SK-N-SH (cell line): ENCODE measurements at regions not wholly inside any gene's neighbourhood (a gene's known extent, or its start where the extent isn't known, plus 50 kb on each side); places are given as distances from the start of the nearest gene placed in this dataset.

Experiments used
- CTCF ChIA-PET: fragments of 300-600, 350-600 bp; formaldehyde crosslinking; extraction: SDS; loops from one replicate; lab custom pipeline; 2021; lab: Yijun Ruan, JAX
- POLR2A ChIA-PET: fragments of 350-600 bp; sonication (Branson Sonifier 250); formaldehyde crosslinking; extraction: SDS; loops from one replicate; lab custom pipeline; 2020; ENCODE audit warnings: antibody characterized with exemption, inconsistent platforms; lab: Yijun Ruan, JAX
- DNase-seq: peaks from one replicate; pipeline ENCODE4 v3.0.0; 2012
- H2AFZ ChIP-seq: fragments of 200-600 bp; sonication (generic); 2 replicates; pipeline ENCODE4 v1.8.1; 2016; ENCODE audit warnings: antibody characterized with exemption, mild to moderate bottlenecking, low read depth
- H3F3A ChIP-seq: fragments of 200-600 bp; sonication (generic); replicated peaks from 2 replicates; pipeline ENCODE3; 2016; ENCODE audit warnings: antibody characterized with exemption, mild to moderate bottlenecking; ENCODE audit not compliant: insufficient read depth
- H3K27ac ChIP-seq, 2 experiments: fragments of 200-500 bp in 1 of 2; fragments of 200-600 bp in 1 of 2; sonication (Bioruptor generic) in 1 of 2; sonication (generic), shearing (Covaris generic) in 1 of 2; 2 replicates each; pipeline versions ENCODE4 v1.5.1 to v1.6.1; 2014 to 2016; ENCODE audit warnings: low read depth in 2 of 2, inconsistent platforms in 1 of 2, low read length in 1 of 2, mild to moderate bottlenecking in 1 of 2, mixed read lengths in 1 of 2
- H3K27me3 ChIP-seq: fragments of 200-600 bp; sonication (generic), shearing (Covaris generic); 2 replicates; pipeline ENCODE4 v1.6.1; 2016; ENCODE audit warnings: mixed run types; ENCODE audit not compliant: insufficient read depth
- H3K36me3 ChIP-seq, 2 experiments: fragments of 200-500 bp in 1 of 2; fragments of 200-600 bp in 1 of 2; sonication (Bioruptor generic) in 1 of 2; sonication (generic) in 1 of 2; replicated peaks in 1 of 2; 2 replicates each; pipeline versions ENCODE3 to v1.5.1; 2014 to 2016; ENCODE audit warnings: low read length in 1 of 2, mild to moderate bottlenecking in 1 of 2; ENCODE audit not compliant: insufficient read depth in 2 of 2, control insufficient read depth in 1 of 2
- H3K4me1 ChIP-seq, 2 experiments: fragments of 200-500 bp in 1 of 2; fragments of 200-600 bp in 1 of 2; sonication (Bioruptor generic) in 1 of 2; sonication (generic), shearing (Covaris generic) in 1 of 2; 2 replicates each; pipeline versions ENCODE4 v1.5.1 to v1.6.1; 2014 to 2016; ENCODE audit warnings: low read depth in 1 of 2, low read length in 1 of 2, mixed run types in 1 of 2; ENCODE audit not compliant: insufficient read depth in 2 of 2, control insufficient read depth in 1 of 2
- H3K4me2 ChIP-seq: fragments of 200-600 bp; sonication (generic), shearing (Covaris generic); 2 replicates; pipeline ENCODE4 v1.6.1; 2017; ENCODE audit warnings: mixed run types
- H3K4me3 ChIP-seq, 2 experiments: fragments of 200-500 bp in 1 of 2; fragments of 200-600 bp in 1 of 2; sonication (Bioruptor generic) in 1 of 2; sonication (generic), shearing (Covaris generic) in 1 of 2; 2 replicates each; pipeline versions ENCODE4 v1.5.1 to v1.8.1; 2014 to 2016; ENCODE audit warnings: low read depth in 2 of 2, inconsistent platforms in 1 of 2, low read length in 1 of 2, mild to moderate bottlenecking in 1 of 2, mixed read lengths in 1 of 2, moderate library complexity in 1 of 2
- H3K79me2 ChIP-seq: fragments of 200-600 bp; sonication (generic); 2 replicates; pipeline ENCODE4 v1.8.1; 2017; ENCODE audit warnings: mild to moderate bottlenecking; ENCODE audit not compliant: insufficient read depth
- H3K9ac ChIP-seq: fragments of 200-600 bp; sonication (generic); 2 replicates; pipeline ENCODE4 v1.6.1; 2017; ENCODE audit warnings: mixed run types
- H3K9me2 ChIP-seq: fragments of 200-600 bp; sonication (generic); 2 replicates; pipeline ENCODE4 v1.6.1; 2017; ENCODE audit warnings: mixed run types
- H3K9me3 ChIP-seq: fragments of 200-600 bp; sonication (generic); 2 replicates; pipeline ENCODE4 v1.6.1; 2017; ENCODE audit warnings: mixed run types, mild to moderate bottlenecking, moderate library complexity
- H4K20me1 ChIP-seq: fragments of 200-600 bp; sonication (generic); 2 replicates; pipeline ENCODE4 v1.6.1; 2017; ENCODE audit warnings: mild to moderate bottlenecking, mixed run types; ENCODE audit not compliant: insufficient read depth
- EP300 ChIP-seq, 2 experiments: IDR thresholded peaks; 2 replicates each; pipeline versions ENCODE4 v1.4.0 to v1.6.1; 2012; ENCODE audit warnings: borderline replicate concordance in 1 of 2, low read depth in 1 of 2, low read length in 1 of 2
- FOSL2 ChIP-seq: IDR thresholded peaks from 2 replicates; pipeline ENCODE4 v1.4.0; 2012; ENCODE audit warnings: low read depth, mild to moderate bottlenecking, moderate library complexity, borderline replicate concordance
- FOXJ3 ChIP-seq: sonication (generic); formaldehyde crosslinking; IDR thresholded peaks from 2 replicates; pipeline ENCODE4 v1.5.1; 2020; ENCODE audit warnings: mild to moderate bottlenecking, missing genetic modification reagents
- FOXM1 ChIP-seq: IDR thresholded peaks from 2 replicates; pipeline ENCODE4 v1.4.0; 2012; ENCODE audit warnings: low read depth, mild to moderate bottlenecking
- GABPA ChIP-seq: IDR thresholded peaks from 2 replicates; pipeline ENCODE4 v1.4.0; 2012; ENCODE audit warnings: low read depth, mild to moderate bottlenecking
- MXI1 ChIP-seq: IDR thresholded peaks from 2 replicates; pipeline ENCODE4 v1.6.1; 2012; ENCODE audit warnings: mild to moderate bottlenecking, low read depth, low read length, improper control_type of control experiment
- NFIC ChIP-seq: IDR thresholded peaks from 2 replicates; pipeline ENCODE4 v1.4.0; 2012; ENCODE audit warnings: borderline replicate concordance
- PBX3 ChIP-seq: IDR thresholded peaks from 2 replicates; pipeline ENCODE4; 2012
- POLR2AphosphoS5 ChIP-seq: IDR thresholded peaks from 2 replicates; pipeline ENCODE4 v1.6.1; 2012; ENCODE audit warnings: low read depth, low read length
- REST ChIP-seq: IDR thresholded peaks from 2 replicates; pipeline ENCODE4 v1.6.1; 2012; ENCODE audit warnings: mild to moderate bottlenecking, low read depth, low read length, moderate library complexity
- RFX5 ChIP-seq: IDR thresholded peaks from 2 replicates; pipeline ENCODE4 v1.6.1; 2012; ENCODE audit warnings: mild to moderate bottlenecking, improper control_type of control experiment, low read length
- TCF12 ChIP-seq: IDR thresholded peaks from 2 replicates; pipeline ENCODE4 v1.4.0; 2012
- TEAD4 ChIP-seq: IDR thresholded peaks from 2 replicates; pipeline ENCODE4 v1.4.0; 2012; ENCODE audit warnings: mild to moderate bottlenecking, borderline replicate concordance; ENCODE audit not compliant: insufficient read depth
- YY1 ChIP-seq: IDR thresholded peaks from 2 replicates; pipeline ENCODE4 v1.4.0; 2012; ENCODE audit warnings: low read depth, mild to moderate bottlenecking
- WGBS: methylation state at CpG from one replicate; pipeline ENCODE4 v1.1.6; 2017; ENCODE audit warnings: low lambda C conversion rate; 5-methylcytosine and 5-hydroxymethylcytosine counted together
- TF ChIP-seq, protein P1 (sequence below): fragments of 150-350 bp; IDR thresholded peaks from 2 replicates; pipeline ENCODE4 v1.6.1; 2016; ENCODE audit warnings: mild to moderate bottlenecking, low read depth, low read length
- TF ChIP-seq, protein P2 (sequence below): fragments of 150-350 bp; IDR thresholded peaks from 2 replicates; pipeline ENCODE4 v1.6.1; 2017; ENCODE audit warnings: antibody characterized with exemption, low read length, low read depth, borderline replicate concordance

- no peaks in the 10 kb centered on the region for H3K9me3 ChIP-seq
- POLR2A ChIA-PET, result no interaction called here
- no peaks in the 10 kb centered on the region for H4K20me1 ChIP-seq
- H3K36me3 ChIP-seq, result no peaks in the 10 kb centered on the region
- H3K79me2 ChIP-seq, result no peaks in the 10 kb centered on the region
- H2AFZ ChIP-seq, result no peak overlapping the region
- no peaks in the 10 kb centered on the region for H3K4me1 ChIP-seq
- 14% methylated on average over 12 of the region's 12 CpGs for WGBS
- no peak overlapping the region for H3K4me2 ChIP-seq
- TF ChIP-seq NFIC, result no peak
- no peak for TF ChIP-seq POLR2AphosphoS5
- no peak for TF ChIP-seq GABPA
- TF ChIP-seq FOSL2, result no peak
- no peak for TF ChIP-seq FOXM1
- no peak for TF ChIP-seq TEAD4
- TF ChIP-seq, protein P1, sequence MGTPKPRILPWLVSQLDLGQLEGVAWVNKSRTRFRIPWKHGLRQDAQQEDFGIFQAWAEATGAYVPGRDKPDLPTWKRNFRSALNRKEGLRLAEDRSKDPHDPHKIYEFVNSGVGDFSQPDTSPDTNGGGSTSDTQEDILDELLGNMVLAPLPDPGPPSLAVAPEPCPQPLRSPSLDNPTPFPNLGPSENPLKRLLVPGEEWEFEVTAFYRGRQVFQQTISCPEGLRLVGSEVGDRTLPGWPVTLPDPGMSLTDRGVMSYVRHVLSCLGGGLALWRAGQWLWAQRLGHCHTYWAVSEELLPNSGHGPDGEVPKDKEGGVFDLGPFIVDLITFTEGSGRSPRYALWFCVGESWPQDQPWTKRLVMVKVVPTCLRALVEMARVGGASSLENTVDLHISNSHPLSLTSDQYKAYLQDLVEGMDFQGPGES, result no peak
- TF ChIP-seq RFX5, result no peak
- no peak for TF ChIP-seq EP300 (IDR thresholded peaks at IDR 0.05; ENCODE audit: borderline replicate concordance in 1 of 2, low read depth in 1 of 2, low read length in 1 of 2)
- no peak for TF ChIP-seq FOXJ3
- TF ChIP-seq TCF12, result no peak
- H3F3A ChIP-seq, result no peaks in the 10 kb centered on the region
- H3K27me3 ChIP-seq, result peaks cover 3% of the 10 kb centered on the region; the same call in 1 of the 2 replicates
- CTCF ChIA-PET, result no interaction called here
- H3K9ac ChIP-seq, result no peak overlapping the region
- H3K27ac ChIP-seq, result no peak overlapping the region
- H3K4me3 ChIP-seq, result no peak overlapping the region
- DNase-seq, result no peak
- H3K9me2 ChIP-seq, result no peaks in the 10 kb centered on the region
Observed at GRCh38 chr6:10149603-10150002, 265.3 kb downstream of the TFAP2A start.

GRCh38 chr6:10146715-10147451, 268.0 kb downstream of the TFAP2A start:
- H3K36me3 ChIP-seq, result no peaks in the 10 kb centered on the region
- no peaks in the 10 kb centered on the region for H3K79me2 ChIP-seq
- no peaks in the 10 kb centered on the region for H3K4me1 ChIP-seq
- no peaks in the 10 kb centered on the region for H3K9me2 ChIP-seq
- no peak for TF ChIP-seq MXI1
- TF ChIP-seq REST, result no peak
- no peak for TF ChIP-seq TEAD4
- TF ChIP-seq, protein P2, sequence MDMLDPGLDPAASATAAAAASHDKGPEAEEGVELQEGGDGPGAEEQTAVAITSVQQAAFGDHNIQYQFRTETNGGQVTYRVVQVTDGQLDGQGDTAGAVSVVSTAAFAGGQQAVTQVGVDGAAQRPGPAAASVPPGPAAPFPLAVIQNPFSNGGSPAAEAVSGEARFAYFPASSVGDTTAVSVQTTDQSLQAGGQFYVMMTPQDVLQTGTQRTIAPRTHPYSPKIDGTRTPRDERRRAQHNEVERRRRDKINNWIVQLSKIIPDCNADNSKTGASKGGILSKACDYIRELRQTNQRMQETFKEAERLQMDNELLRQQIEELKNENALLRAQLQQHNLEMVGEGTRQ, result no peak
- TF ChIP-seq GABPA, result no peak
- no peak for TF ChIP-seq PBX3
- no peak for TF ChIP-seq YY1
- no peak for TF ChIP-seq RFX5
- ChIA-PET CTCF (no interaction called here), POLR2A (no interaction called here)
- no peak overlapping the region for H3K9ac ChIP-seq
- H3K4me2 ChIP-seq, result peak overlapping the region; percentile 60
- H3K27me3 ChIP-seq, result peaks cover 3% of the 10 kb centered on the region; the same call in 1 of the 2 replicates
- H3F3A ChIP-seq, result no peaks in the 10 kb centered on the region
- no peak overlapping the region for H3K27ac ChIP-seq
- H4K20me1 ChIP-seq, result no peaks in the 10 kb centered on the region
- H3K4me3 ChIP-seq, result peak overlapping the region; percentile 42 to 47; a peak in 3 of 4 replicates
- DNase-seq, result peak; percentile 29
- no peaks in the 10 kb centered on the region for H3K9me3 ChIP-seq
- 2% methylated on average over 5 of the region's 5 CpGs for WGBS
- H2AFZ ChIP-seq, result peak overlapping the region; percentile 68
